ENCODE measurements at regions not wholly inside any gene's neighbourhood (a gene's known extent, or its start where the extent isn't known, plus 50 kb on each side); places are given as distances from the start of the nearest gene placed in this dataset.

- TF ChIP-seq CTCF (IDR thresholded peaks at IDR 0.05; ENCODE audit: low read depth, low read length, missing input control), result no peak
- no peak for TF ChIP-seq MAX (IDR thresholded peaks at IDR 0.05)
- no peak for TF ChIP-seq TAF1 (conservative IDR thresholded peaks at IDR 0.05)
These were observed 106.5 kb upstream of the CMC1 start for GRCh38 chr3:28134792-28135375.
